Femur (tissue), 1 donor: ENCODE measurements at regions not wholly inside any gene's neighbourhood (a gene's known extent, or its start where the extent isn't known, plus 50 kb on each side); places are given as distances from the start of the nearest gene placed in this dataset.

Source experiments
- DNase-seq: peaks from one replicate; pipeline ENCODE4 v3.0.0-alpha.2; 2017

DNA sequence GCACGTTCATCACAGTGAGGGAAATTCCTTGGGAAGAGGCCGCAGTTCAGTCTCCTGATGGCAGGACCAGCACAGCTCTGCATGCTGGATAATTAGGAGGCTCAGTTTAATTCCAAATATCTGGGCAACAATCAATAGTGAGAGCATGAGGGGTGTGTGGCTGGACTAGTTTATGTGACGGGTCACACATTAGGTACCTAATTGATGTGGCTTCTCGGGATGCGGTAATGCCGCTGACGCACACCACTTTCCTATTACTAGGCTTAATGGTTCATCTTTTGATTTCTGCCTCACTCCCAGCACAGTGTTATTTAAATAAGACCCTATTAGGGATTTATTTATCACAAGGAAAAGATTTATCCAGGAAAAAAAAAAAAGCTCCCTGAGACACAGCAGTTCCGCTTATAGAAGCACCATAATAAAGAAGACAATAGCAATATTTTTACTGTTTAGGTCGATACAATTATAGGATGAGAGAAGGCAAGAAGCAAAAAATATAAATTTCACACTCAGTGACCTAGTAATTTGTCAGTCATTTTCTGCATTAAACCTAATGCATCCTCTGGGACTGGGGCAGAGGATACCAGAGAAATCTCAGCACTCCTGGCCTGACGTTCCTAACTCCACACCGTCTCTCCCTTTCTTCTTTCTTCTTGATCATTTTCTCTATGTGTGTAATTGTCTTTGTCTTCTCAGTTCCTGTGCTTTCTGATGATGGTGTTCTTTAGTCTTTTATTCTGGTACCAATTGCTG lies 264.7 kb upstream of the SLC14A2 start:
- DNase-seq: no peak

DNA sequence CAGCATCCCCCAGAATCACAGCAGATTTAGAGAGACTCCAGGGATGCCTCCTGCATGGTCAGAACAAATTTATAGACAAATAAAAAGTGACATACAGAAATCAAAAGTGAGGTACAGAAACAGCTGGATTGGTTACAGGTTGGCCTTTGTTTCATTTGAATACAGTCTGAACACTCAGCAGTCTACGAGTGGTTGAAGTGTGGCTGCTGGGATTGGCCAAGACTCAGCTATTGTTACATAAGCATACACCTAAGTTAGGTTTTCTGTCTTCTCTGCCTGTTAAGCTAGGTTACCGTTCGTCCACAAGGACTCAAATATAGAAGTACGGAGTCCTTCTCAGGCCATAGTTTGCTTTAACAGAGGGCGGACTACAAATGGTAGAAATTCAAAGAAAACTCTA lies 262.4 kb upstream of the SLC14A2 start:
- no peak for DNase-seq

DNA sequence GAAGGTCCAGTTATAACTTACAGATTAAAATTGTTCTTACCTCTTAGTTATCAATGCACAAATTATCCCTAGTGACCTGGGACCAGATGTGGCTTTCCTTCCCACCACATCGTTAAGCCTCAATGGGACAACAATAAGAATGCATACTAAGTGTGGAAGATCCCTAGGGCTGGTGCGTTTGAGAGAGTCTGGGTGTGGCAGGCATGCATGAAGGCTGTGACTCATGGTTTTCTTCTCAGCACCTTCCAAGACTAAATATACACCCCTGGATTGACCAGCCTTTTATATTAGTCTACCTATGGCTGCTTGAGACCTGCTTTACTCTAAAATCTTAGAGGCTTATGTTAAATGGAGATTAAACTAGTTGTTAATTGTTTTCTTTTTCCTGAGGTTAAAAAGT lies 261.7 kb upstream of the SLC14A2 start:
- DNase-seq: no peak

DNA sequence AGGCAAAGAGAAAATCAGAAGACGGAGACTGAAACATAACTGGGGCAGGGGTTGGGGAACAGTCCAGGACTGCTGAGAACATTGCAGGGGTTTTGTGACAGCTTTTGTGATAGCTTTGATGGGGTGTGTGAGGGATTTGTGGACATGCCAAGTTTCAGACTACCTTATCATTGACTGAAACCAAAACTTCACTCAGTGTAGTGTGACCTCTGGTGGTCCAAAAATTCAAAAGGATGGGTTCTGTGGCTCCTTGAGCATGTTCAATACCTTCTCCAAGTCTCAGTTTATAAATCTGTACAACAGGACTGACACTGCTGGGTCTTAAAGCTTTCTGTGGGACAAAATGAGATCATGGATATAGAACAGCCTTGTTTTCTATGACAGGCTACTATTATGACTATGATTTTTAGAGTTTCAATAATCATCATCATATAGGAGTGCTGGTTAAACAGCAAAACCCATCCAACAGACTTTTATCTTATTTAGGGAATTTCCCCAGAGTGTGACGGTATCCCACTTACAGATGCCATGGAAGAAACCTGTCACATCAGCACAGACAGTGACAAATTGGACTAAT lies 259.2 kb upstream of the SLC14A2 start:
- no peak for DNase-seq

DNA sequence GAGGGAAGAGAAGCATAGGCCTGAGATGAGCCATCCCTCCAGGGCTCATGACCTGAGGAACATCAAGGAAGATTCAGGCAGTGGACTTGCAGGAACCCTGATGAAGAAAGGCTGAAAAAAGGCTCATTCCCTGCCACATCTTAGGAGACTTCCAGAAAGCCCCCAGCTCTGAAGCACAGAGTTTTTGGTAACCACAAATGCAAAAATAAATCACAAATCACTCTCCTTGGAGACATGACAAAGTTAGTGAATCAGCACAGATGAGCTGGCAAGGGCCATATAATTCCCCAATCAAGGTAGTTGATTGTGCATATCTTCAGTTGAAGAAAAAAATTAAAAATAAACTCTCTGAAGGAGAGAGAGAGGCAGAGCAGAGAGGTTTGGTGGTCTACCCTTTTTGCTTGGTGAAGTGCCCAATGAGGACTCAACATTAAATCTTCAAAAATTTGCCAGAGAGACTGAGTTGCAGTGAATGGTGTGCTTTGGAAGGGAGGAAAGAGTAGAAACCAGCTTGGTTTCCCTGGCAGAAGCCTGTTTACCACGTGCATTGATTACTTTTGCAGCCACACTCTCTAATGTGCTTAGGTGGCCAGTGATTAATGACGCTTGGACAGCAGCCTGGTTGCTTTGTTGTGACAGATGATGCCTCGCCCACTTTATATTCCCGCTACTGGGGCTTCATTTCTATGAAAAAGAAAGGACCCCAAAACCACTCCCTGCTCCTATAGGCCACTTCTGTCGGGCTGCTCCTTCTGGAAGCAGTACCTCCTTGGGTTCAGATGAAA lies 257.4 kb upstream of the SLC14A2 start:
- DNase-seq: peak; percentile 50

DNA sequence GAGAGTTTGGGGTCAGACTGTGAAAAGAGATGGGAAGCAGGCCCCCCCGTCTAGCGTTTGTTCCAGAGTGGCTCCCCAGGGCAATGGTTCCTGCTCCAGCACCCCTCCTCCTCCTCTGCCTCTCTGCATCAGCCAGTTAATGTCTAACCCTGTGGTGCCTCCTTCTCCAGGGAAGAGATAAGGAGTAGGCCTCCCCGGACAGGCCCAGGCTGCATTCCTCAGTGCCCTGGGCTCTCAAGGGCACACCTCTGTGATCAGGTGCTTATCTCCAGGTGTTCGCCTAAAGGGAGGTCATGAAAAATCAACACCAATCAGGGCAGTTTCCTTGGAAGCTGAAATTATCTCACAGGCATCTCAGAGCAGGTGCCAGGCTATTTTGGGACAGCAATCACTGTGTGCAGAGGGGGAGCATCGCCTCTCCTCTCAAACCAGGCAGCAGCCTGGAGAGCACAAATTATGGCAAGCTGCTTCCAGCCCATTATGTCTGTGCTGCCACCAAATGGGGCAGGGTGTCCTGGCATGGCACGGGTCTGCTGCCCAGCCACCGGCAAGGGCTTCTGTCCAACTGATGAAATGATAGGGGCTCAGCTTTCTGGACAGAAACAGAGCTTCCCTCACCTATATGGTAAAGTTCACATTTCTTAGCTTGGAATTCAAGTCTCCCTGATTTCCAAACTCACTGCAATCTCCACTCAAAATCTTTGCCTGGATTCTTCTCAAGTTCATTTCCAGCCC lies 255.8 kb upstream of the SLC14A2 start:
- DNase-seq: no peak

DNA sequence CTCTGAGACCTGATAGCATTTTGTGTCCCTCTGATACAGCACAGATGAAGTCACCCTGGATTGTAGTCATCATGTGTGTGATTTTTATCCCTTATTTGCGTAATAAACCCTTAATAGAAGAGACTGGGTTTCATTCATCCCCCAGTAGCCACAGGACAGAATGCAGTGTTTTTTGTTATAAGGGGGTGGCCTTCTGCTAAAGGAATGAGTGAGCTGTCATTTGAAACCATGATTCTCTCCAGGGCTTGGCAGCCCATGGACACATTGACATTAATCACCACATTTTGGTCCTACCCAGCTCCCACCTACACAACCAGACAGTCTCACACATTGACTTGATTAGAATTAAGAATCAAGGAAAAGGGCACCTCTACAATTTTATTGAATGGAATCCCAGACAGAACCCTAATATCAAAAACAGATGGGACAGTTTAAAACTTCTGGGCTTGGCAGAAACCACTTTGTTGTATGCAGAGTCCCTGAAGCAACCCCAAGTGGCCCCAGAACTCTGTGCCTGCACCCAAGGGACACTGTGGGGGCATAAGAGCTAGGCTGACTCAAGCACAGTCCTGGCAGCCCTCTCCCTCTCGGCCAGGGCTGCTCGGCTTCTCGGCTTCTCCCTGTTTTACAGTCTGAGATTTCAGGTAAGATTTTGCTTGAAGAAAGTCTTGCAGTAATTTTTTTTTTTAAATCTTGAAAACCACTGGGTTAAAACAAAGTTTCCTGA lies 254.0 kb upstream of the SLC14A2 start:
- peak; percentile 33 for DNase-seq

DNA sequence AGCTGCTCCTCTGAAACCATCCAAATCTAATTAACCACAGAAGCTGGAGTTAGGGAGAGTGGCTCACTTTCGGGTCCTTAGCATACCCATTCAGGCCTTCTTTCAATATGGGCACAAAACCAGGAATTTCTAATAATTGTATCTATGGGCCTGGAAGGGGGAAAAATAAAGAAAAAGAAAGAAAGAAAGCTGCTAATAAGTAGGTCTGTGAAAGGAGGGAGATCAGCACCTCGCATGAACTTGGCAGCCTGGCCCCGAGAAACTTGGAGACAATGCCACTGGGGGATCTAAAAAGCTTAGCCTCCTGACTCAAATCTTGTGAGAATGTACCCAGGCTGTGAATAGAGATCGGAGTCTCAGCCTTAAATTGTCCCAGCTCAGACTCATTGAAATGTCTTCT lies 252.1 kb upstream of the SLC14A2 start:
- DNase-seq: no peak

DNA sequence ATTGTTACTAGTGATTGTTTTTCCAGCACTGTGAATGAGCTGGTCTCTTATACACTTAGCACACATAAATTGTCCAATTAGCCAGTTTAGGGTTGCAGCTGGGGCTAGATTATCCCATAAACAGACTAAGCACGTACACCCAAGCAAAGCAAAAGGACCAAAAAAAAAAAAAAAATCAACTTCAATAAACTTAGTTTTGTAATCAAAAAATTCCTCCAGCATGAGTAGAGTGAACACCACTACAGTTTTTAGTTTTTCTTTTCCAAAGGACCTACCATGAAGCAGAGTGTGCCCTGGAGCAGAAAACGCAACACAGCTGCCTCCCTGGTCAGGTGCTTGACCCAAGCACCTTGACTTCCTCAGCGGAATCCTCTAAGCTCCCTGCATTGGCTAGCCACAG lies 249.4 kb upstream of the SLC14A2 start:
- DNase-seq: no peak

DNA sequence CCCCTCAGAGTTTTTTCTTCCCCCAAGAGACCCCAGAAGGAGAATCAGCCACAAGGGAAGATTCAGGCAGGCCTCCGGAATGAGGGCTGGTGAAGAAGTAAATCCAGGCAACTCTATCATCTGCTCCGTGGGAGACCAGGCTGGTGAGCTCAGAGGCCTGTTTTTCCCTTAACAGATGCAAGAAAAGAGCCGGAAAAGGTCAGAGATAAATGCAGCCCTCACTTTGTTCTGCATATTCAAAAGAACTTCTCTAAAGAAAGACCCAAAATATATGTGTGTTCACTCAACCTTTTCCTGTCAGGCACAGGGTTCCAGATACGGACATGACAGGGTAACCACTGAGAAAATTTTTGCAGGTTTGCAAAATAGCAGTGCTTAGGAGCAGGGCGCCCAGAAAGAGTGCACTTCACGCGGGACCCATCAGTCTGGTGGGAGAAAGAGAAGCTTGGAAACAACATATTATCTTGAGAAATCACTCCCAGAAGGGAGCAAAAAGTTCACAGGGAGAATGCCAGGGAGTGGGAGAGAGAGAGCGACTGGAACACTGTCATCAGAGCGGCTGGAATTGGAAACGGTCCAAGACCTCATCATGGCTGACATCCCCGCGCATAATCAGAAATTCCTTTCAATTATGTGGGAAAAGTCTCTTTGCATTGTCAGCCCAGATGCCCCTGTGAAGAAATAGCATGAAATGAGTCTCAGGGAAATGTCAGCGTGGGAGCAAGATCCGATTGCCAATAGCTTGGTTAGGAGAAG lies 244.8 kb upstream of the SLC14A2 start:
- DNase-seq: peak; percentile 39

DNA sequence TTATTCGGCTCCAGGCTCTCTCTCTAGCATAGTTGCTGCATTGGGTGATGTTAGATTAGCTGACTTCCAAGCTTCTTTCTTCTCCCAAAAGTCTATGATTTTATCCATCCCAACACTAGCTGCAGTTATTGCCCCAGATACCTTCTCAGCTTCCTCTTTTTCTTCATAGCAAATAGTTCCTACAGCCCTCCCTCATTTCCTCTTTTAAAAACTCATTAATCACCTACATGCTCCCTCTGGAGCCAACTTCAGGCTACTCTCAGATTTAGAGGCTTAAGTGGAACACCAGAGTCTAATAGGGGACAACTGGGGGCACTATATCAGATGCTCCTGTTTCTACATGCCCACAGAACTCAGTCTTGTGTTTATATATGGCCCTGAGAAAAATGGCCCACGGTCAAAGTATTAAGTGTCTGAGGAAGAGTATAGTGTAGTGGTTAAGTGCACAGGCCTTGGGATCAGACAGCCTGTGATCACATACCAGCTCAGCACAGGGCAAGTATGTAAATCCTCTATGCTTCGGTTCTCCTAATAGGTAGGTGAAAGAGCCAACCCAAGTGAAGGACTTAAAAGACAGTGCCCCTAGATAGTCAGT lies 241.9 kb upstream of the SLC14A2 start:
- no peak for DNase-seq

DNA sequence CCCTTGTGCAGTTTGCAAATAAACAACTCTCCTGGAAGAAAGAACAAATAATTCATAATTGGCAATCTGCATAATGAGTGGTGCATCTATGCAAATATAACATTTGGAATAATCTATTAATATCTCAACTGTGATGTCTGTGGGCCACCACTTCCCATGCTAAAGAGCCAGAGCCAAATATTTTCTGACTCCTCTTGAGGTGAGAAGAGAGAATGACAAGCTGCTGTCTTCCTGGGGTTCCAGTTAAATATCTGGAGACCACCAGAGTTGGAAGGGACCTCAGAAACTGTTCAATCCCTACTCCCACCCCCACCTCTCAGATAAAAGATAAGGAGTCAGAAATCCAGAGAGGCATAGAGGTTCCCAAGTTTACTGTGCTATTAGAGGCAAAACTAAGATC lies 241.0 kb upstream of the SLC14A2 start:
- no peak for DNase-seq

DNA sequence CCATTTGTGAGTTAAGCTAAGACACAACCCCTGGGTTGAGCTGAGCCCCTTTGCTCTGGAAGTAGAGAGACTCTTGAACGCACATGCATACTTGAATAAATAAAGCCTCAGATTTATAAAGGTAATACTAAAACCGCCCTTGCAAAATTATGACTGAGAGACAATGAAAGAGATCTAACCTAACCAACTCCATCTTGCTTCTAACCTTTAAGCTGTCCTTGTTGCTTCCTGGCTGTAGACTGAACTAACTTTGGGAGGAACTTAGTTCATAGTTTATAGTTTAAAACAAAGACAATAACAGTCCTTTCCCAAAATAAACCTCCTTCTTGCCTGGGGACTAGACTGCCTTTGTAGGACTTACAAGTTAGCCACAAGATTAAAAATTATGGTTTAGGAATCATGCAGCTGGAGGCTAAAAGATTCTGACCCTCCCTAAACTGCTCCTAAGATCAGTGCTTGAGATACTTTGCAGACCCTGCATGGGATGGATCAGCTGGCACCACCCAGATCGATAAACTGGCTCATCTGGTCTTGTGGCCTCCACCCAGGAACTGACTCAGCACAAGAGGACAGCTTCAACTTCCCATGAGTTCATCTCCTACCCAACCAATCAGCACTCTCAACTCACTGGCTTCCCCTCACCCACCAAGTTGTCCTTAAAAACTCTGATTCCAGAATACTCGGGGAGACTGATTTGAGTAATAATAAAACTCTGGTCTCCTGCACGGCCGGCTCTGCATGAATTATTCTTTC lies 240.2 kb upstream of the SLC14A2 start:
- DNase-seq: no peak

DNA sequence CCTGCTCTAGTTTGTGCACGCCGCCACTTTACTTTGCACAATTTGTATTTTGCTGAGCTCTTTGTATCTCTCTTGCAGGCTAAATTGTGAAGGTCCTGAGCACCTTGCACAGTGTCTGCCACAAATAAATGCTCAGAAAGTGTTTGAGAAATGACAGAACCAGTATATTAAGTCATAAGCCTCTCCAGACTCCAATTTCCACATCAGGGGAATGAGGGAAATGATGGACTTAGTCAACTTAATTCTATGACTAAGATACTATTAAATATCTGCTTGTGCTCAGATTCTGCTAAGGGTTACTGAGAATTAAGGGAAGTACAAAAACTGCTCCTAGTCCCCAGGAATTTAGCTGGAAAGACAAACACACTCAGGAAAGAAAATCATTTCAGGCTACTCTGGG lies 239.1 kb upstream of the SLC14A2 start:
- no peak for DNase-seq

DNA sequence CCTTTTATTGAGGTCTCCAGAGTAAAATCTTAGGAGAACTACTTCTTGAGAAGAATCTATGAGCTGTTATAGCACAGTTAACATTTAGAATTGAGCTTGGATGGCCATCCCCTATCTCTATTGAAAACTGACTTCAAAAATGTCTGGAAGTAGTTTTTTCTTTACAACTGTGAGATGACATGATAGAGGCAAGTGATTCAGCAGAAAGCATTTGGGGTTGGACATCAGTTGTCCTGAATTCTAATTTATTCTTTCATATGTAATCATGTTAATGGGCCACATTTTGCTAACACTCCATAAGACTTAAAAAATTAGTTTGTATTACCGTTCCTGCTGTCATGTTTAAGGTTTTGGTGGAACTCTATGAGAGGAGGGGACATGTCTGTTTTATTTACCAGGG lies 237.0 kb upstream of the SLC14A2 start:
- no peak for DNase-seq

DNA sequence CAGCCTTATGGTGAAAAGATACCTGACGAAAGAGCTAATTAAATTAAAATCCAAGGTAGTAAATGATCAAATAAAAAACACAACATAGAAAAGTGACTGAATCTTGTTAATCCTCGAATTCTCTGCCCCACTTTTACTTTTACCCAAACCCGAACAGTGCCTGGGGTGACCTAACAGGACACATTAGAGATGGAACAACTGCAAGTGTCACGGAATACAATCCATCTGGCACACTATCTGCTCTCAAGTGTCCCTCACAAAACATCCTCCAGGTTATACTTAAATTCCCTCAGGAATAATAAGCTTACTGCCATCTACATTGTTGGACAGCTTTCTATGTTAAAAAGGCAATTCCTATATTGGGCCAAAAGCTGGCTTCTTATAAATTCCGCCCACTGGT lies 236.3 kb upstream of the SLC14A2 start:
- no peak for DNase-seq

DNA sequence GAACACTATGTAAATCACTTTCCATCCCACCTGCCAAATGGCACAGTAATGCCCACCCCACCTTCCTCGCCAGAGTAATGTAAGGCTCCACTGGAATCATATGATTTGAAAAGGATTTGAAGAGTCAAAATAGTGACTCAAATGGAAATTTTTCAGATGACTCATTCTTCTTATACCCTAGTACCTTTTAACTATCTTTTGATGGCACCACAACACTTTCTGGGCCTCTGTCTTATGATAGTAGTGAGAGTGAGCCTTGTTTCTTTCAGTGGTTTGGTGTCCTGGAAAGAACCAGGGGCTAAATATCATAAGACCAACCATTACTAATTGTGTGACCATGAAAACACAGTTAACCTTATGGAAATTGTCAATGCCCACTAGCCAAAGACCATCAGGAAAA lies 235.4 kb upstream of the SLC14A2 start:
- no peak for DNase-seq

DNA sequence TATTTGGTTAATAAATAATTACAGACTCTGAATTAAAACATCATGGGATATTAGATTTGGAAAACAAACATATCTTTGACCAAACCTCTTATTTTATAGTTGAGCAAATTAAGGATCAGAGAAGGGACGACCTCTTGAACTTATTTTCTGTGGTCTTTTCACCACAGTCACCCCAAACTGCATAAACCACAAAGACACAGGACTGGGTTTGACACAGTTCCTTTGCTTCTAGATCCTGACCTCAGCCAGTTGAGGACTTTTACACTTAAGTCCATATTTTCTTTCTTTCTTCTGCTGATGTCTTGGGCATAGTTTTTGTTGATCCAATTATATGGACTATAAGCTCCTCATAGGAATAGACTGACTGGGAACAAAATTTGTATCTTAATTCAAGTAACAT lies 234.0 kb upstream of the SLC14A2 start:
- no peak for DNase-seq

DNA sequence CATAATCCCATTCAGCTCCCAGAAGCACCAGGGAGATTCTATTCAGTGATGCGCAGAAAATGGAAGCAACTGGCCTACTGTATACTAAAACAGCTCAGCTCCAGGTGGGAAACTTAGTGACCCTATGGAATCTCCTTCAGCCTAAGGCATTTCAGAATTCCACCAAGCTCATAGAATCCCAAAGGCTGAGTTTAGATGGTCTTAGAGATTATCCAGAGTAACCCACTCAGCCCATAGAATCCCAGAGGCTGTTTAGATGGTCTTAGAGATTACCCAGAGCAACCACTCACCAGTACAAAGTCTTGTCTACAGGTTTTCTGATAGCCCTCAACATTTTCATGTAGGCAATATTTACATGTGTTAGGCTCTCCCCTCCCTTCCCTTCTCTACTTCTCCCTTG lies 232.0 kb upstream of the SLC14A2 start:
- no peak for DNase-seq

DNA sequence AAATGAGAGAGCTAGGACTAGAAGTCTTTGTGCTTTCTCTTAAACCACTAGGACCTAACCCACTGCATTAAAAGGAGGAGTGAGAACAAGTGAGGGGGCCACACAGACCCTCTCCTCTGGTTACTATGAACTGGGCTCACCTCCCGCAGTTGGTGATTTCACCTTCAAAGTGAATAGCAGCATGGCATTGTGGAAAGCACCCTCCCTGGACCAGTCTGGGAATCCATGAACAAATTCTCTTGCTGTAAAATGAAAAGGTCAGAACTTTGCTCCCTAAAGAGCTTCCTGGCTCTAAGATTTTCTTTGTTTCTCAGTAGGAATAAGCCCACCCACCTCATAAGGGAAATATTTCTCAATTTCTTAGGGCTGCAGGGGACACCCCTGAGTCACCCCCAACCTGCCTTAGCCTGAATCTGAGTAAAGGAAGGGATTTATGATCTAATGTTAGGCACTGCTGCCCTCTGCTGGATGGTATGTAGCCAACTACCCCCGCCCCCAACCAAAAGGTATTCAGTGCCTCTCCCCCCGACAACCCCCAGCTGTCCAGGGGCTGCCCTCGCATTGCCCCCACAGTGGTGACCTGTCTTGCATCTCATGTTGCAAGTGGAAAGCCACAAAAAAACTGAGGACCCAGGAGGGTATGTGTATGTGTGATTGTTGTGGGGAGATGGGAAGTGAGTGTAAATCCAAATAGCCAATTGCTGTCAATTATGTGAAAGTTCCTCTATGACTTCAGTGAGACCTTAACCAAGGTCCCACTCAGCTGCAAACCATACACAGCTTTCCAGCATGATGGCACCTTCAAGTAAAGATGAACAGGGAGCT lies 230.9 kb upstream of the SLC14A2 start:
- peak; percentile 68 for DNase-seq
